GM12878 (cell line): ENCODE measurements at regions not wholly inside any gene's neighbourhood (a gene's known extent, or its start where the extent isn't known, plus 50 kb on each side); places are given as distances from the start of the nearest gene placed in this dataset.

Experiments
- ATAC-seq: fragments of 200-7000 bp; cut with Tn5 transposase; 3 replicates; pipeline ENCODE4 v1.9.1; 2020; ENCODE audit warnings: mild to moderate bottlenecking, moderate library complexity
- BruUV-seq: library from RNA; stranded (reverse); fragments of 400-500 nt; replicated peaks from 2 replicates; lab custom pipeline; 2021; lab: Mats Ljungman, UMichigan
- CTCF ChIA-PET: fragments of 300-600 bp; sonication (Branson Sonifier 250); formaldehyde crosslinking; extraction: SDS; loops from one replicate; lab custom pipeline; 2021; ENCODE audit warnings: inconsistent platforms; lab: Yijun Ruan, JAX
- POLR2A ChIA-PET: fragments of 350-600 bp; formaldehyde crosslinking; extraction: SDS; loops from one replicate; lab custom pipeline; 2021; ENCODE audit warnings: inconsistent platforms; lab: Charles Lee
- RAD21 ChIA-PET: fragments of 300-600 bp; sonication (Branson Sonifier 250); formaldehyde crosslinking; loops from one replicate; lab custom pipeline; 2023; ENCODE audit warnings: antibody characterized with exemption; ENCODE audit not compliant: unreplicated experiment; lab: Charles Lee
- SMC1A ChIA-PET: fragments of 300-600 bp; sonication (Branson Sonifier 250); formaldehyde crosslinking; loops from one replicate; lab custom pipeline; 2023; ENCODE audit not compliant: unreplicated experiment, uncharacterized antibody; lab: Charles Lee
- DNase-seq: peaks from one replicate; pipeline ENCODE4 v3.0.0-alpha.2; 2011; ENCODE audit warnings: low read depth, low spot score
- FAIRE-seq: peaks from 3 replicates; lab custom pipeline; 2011; peaks lifted over from hg19 to GRCh38; lab: Jason Lieb, UNC
- H2AFZ ChIP-seq: 2 replicates; pipeline ENCODE4 v1.6.0; 2011; ENCODE audit warnings: low read depth, low read length, control low read depth; ENCODE audit not compliant: control insufficient read depth
- H3K27ac ChIP-seq: 2 replicates; pipeline ENCODE4 v1.5.1; 2011; ENCODE audit warnings: control low read depth; ENCODE audit not compliant: control insufficient read depth, insufficient read depth
- H3K27me3 ChIP-seq, 2 experiments: replicated peaks in 1 of 2; 2 replicates each; pipeline versions ENCODE4 v1.6.0 to v1.6.1; 2011; ENCODE audit warnings: low read length in 1 of 2; ENCODE audit not compliant: control insufficient read depth in 2 of 2, insufficient read depth in 2 of 2
- H3K36me3 ChIP-seq, 2 experiments: 2 replicates each; pipeline ENCODE4 v1.5.1; 2011; ENCODE audit warnings: low read length in 1 of 2; ENCODE audit not compliant: control insufficient read depth in 2 of 2, insufficient read depth in 2 of 2
- H3K4me1 ChIP-seq: 2 replicates; pipeline ENCODE4 v1.6.1; 2011; ENCODE audit warnings: mild to moderate bottlenecking, low read length, moderate library complexity, mixed read lengths; ENCODE audit not compliant: control insufficient read depth, insufficient read depth
- H3K4me2 ChIP-seq: 2 replicates; pipeline ENCODE4 v1.6.0; 2011; ENCODE audit warnings: control low read depth; ENCODE audit not compliant: control insufficient read depth, insufficient read depth
- H3K4me3 ChIP-seq: fragments of 200-600 bp; sonication (generic); 2 replicates; pipeline ENCODE4 v1.5.1; 2016
- H3K79me2 ChIP-seq: 2 replicates; pipeline ENCODE4 v1.6.0; 2011; ENCODE audit warnings: low read length; ENCODE audit not compliant: control insufficient read depth, insufficient read depth
- H3K9ac ChIP-seq: 2 replicates; pipeline ENCODE4 v1.8.0; 2011; ENCODE audit warnings: low read length, control low read depth, mixed read lengths; ENCODE audit not compliant: control insufficient read depth, insufficient read depth
- H3K9me3 ChIP-seq: replicated peaks from 3 replicates; pipeline ENCODE4 v1.5.1; 2011; ENCODE audit warnings: mild to moderate bottlenecking, low read length; ENCODE audit not compliant: control insufficient read depth, insufficient read depth
- H4K20me1 ChIP-seq: 2 replicates; pipeline ENCODE4 v1.6.0; 2011; ENCODE audit not compliant: control insufficient read depth, insufficient read depth
- BMI1 ChIP-seq: fragments of 450-650 bp; IDR thresholded peaks from 2 replicates; pipeline ENCODE4 v1.6.1; 2016; ENCODE audit warnings: mild to moderate bottlenecking, moderate library complexity, borderline replicate concordance
- CHD2 ChIP-seq: IDR thresholded peaks from 2 replicates; pipeline ENCODE4 v1.6.1; 2011; ENCODE audit warnings: low read depth, low read length, improper control_type of control experiment, borderline replicate concordance
- CREM ChIP-seq: IDR thresholded peaks from 2 replicates; pipeline ENCODE4 v1.6.1; 2014; ENCODE audit warnings: antibody characterized with exemption, low read depth
- EED ChIP-seq: sonication (generic); IDR thresholded peaks from 2 replicates; pipeline ENCODE4 v1.6.1; 2016; ENCODE audit warnings: antibody characterized with exemption, low read depth
- EZH2 ChIP-seq: IDR thresholded peaks from 2 replicates; pipeline ENCODE4 v1.6.1; 2012; ENCODE audit warnings: low read depth, mild to moderate bottlenecking, control low read depth, inconsistent platforms, low read length, borderline replicate concordance; ENCODE audit not compliant: control insufficient read depth
- JUND ChIP-seq: IDR thresholded peaks from 2 replicates; pipeline ENCODE4 v1.6.1; 2012; ENCODE audit warnings: low read depth, mild to moderate bottlenecking, low read length, improper control_type of control experiment, moderate library complexity
- KAT2A ChIP-seq: conservative IDR thresholded peaks from 2 replicates; pipeline ENCODE4 v1.6.1; 2011; ENCODE audit warnings: low read depth, low read length; ENCODE audit not compliant: control insufficient read depth
- KDM1A ChIP-seq: fragments of 200-600 bp; sonication (generic); IDR thresholded peaks from 2 replicates; pipeline ENCODE4 v1.6.1; 2016; ENCODE audit warnings: borderline replicate concordance
- PAX5 ChIP-seq: IDR thresholded peaks from 2 replicates; pipeline ENCODE4 v1.6.1; 2011; ENCODE audit warnings: low read depth, low read length, borderline replicate concordance
- POU2F2 ChIP-seq: IDR thresholded peaks from 3 replicates; pipeline ENCODE4 v1.6.1; 2011; ENCODE audit warnings: low read depth, mild to moderate bottlenecking, low read length, borderline replicate concordance
- SREBF2 ChIP-seq: IDR thresholded peaks from 2 replicates; pipeline ENCODE4 v1.6.1; 2012; ENCODE audit warnings: mild to moderate bottlenecking, low read length
- ZNF24 ChIP-seq: fragments of 450-650 bp; IDR thresholded peaks from 2 replicates; pipeline ENCODE4 v1.6.1; 2017; ENCODE audit warnings: antibody characterized with exemption, mild to moderate bottlenecking
- WGBS: methylation state at CpG from one replicate; pipeline ENCODE4 v1.1.6; 2016; ENCODE audit warnings: low lambda C conversion rate; ENCODE audit not compliant: insufficient replicate concordance, insufficient coverage; ENCODE audit errors: missing lambda C conversion rate; 5-methylcytosine and 5-hydroxymethylcytosine counted together
- in situ Hi-C: fragments of 300-500 bp; cut with MboI; formaldehyde crosslinking; loops from 9 replicates; pipeline ENCODE4 v1.14.3; 2018; ENCODE audit warnings: mixed read lengths
- intact Hi-C: fragments of 100-400 bp; cut with micrococcal nuclease; formaldehyde crosslinking; loops from one replicate; pipeline ENCODE4 v1.14.2; 2022; ENCODE audit not compliant: unreplicated experiment
- TF ChIP-seq, protein P1 (sequence below): fragments of 450-650 bp; formaldehyde crosslinking; IDR thresholded peaks from 2 replicates; pipeline ENCODE4 v1.4.0; 2020; ENCODE audit warnings: mild to moderate bottlenecking, moderate library complexity
- TF ChIP-seq, protein P2 (sequence below): fragments of 450-650 bp; IDR thresholded peaks from 2 replicates; pipeline ENCODE4 v1.6.1; 2014; ENCODE audit warnings: mild to moderate bottlenecking
- TF ChIP-seq, protein P3 (sequence below): IDR thresholded peaks from 2 replicates; pipeline ENCODE4 v1.6.1; 2012; ENCODE audit warnings: low read depth, low read length, improper control_type of control experiment
- TF ChIP-seq, protein P4 (sequence below): IDR thresholded peaks from 2 replicates; pipeline ENCODE4 v1.6.1; 2011; ENCODE audit warnings: borderline replicate concordance, low read depth, mild to moderate bottlenecking, moderate library complexity, low read length; ENCODE audit not compliant: insufficient read depth, poor library complexity, severe bottlenecking

DNA sequence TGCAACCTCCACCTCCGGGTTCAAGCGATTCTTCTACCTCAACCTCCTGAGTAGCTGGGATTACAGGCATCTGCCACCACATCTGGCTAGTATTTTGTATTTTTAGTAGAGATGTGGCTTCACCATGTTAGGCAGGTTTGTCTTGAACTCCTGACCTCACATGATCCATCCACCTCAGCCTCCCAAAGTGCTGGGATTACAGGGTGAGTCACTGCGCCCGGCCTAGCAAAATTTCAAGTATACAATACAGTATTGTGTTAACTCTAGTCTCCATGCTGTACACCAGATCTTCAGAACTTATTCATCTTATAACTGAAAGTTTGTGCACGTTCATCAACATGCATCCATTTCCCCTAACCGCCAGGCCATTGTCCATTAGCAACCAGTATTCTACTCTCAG is 115.1 kb upstream of the MDGA2 start (continued):
- no peak for TF ChIP-seq KDM1A

DNA sequence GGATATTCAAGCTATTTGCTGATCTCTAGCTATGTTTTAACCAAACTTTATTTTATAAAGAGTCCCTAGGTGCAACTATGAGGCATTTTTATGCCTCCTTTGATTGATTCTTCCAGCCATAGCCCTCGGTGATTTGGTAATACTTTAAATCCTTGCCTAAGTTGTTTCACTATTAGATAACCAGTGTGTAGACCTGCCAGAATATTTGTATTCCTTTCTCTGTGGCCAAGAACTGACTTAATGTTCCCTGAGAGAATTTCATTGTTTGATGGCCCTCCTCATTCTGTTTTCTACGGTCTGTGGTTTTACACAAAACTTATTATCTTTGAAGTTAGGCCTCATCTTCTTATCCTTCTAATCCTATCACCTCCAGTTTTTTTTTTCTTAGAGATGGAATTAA is 109.7 kb upstream of the MDGA2 start:
- WGBS: 16% methylated on average over 2 of the region's 2 CpGs
- TF ChIP-seq, protein P1, sequence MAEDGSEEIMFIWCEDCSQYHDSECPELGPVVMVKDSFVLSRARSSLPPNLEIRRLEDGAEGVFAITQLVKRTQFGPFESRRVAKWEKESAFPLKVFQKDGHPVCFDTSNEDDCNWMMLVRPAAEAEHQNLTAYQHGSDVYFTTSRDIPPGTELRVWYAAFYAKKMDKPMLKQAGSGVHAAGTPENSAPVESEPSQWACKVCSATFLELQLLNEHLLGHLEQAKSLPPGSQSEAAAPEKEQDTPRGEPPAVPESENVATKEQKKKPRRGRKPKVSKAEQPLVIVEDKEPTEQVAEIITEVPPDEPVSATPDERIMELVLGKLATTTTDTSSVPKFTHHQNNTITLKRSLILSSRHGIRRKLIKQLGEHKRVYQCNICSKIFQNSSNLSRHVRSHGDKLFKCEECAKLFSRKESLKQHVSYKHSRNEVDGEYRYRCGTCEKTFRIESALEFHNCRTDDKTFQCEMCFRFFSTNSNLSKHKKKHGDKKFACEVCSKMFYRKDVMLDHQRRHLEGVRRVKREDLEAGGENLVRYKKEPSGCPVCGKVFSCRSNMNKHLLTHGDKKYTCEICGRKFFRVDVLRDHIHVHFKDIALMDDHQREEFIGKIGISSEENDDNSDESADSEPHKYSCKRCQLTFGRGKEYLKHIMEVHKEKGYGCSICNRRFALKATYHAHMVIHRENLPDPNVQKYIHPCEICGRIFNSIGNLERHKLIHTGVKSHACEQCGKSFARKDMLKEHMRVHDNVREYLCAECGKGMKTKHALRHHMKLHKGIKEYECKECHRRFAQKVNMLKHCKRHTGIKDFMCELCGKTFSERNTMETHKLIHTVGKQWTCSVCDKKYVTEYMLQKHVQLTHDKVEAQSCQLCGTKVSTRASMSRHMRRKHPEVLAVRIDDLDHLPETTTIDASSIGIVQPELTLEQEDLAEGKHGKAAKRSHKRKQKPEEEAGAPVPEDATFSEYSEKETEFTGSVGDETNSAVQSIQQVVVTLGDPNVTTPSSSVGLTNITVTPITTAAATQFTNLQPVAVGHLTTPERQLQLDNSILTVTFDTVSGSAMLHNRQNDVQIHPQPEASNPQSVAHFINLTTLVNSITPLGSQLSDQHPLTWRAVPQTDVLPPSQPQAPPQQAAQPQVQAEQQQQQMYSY (CRISPR knock-in tag): no peak
- TF ChIP-seq PAX5: no peak
- TF ChIP-seq EED: no peak
- no peak for TF ChIP-seq CREM
- TF ChIP-seq SREBF2: no peak
- no peak for TF ChIP-seq EZH2
- no peak for TF ChIP-seq CHD2
- no peak for TF ChIP-seq JUND
- TF ChIP-seq, protein P2, sequence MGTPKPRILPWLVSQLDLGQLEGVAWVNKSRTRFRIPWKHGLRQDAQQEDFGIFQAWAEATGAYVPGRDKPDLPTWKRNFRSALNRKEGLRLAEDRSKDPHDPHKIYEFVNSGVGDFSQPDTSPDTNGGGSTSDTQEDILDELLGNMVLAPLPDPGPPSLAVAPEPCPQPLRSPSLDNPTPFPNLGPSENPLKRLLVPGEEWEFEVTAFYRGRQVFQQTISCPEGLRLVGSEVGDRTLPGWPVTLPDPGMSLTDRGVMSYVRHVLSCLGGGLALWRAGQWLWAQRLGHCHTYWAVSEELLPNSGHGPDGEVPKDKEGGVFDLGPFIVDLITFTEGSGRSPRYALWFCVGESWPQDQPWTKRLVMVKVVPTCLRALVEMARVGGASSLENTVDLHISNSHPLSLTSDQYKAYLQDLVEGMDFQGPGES: no peak
- no peak for TF ChIP-seq POU2F2
- no peak for TF ChIP-seq BMI1
- TF ChIP-seq, protein P3, sequence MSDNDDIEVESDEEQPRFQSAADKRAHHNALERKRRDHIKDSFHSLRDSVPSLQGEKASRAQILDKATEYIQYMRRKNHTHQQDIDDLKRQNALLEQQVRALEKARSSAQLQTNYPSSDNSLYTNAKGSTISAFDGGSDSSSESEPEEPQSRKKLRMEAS: no peak
- TF ChIP-seq KDM1A: no peak
- no peak for TF ChIP-seq KAT2A
- no peak for TF ChIP-seq ZNF24
- TF ChIP-seq, protein P4, sequence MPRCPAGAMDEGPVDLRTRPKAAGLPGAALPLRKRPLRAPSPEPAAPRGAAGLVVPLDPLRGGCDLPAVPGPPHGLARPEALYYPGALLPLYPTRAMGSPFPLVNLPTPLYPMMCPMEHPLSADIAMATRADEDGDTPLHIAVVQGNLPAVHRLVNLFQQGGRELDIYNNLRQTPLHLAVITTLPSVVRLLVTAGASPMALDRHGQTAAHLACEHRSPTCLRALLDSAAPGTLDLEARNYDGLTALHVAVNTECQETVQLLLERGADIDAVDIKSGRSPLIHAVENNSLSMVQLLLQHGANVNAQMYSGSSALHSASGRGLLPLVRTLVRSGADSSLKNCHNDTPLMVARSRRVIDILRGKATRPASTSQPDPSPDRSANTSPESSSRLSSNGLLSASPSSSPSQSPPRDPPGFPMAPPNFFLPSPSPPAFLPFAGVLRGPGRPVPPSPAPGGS: no peak

More for the DNA sequence above, 109.7 kb upstream of the MDGA2 start:
- ChIA-PET CTCF (no interaction called here), SMC1A (no interaction called here), POLR2A (no interaction called here), RAD21 (no interaction called here)
- Histone ChIP-seq H4K20me1 (no peaks in the 10 kb centered on the region), H3K27me3 (no peaks in the 10 kb centered on the region), H3K79me2 (no peaks in the 10 kb centered on the region), H3K9ac (no peak overlapping the region), H3K36me3 (no peaks in the 10 kb centered on the region), H3K4me3 (no peak overlapping the region), H3K27ac (no peak overlapping the region), H3K9me3 (no peaks in the 10 kb centered on the region), H3K4me1 (no peaks in the 10 kb centered on the region), H2AFZ (no peak overlapping the region), H3K4me2 (no peak overlapping the region)
- BruUV-seq: no TSS peak
- intact Hi-C loops (no loop called here), in situ Hi-C loops (no loop called here)
- FAIRE-seq (no peak), DNase-seq (no peak), ATAC-seq (no peak)
